WTC11 (cell line): ENCODE measurements at regions not wholly inside any gene's neighbourhood (a gene's known extent, or its start where the extent isn't known, plus 50 kb on each side); places are given as distances from the start of the nearest gene placed in this dataset.

Experiments used
- ATAC-seq: fragments of 200-7000 bp; cut with Tn5 transposase; 2 replicates; pipeline ENCODE4 v1.10.0; 2021; ENCODE audit warnings: mild to moderate bottlenecking, moderate library complexity
- CTCF ChIA-PET: fragments of 300-600 bp; sonication (Branson Sonifier 250); formaldehyde crosslinking; loops from one replicate; lab custom pipeline; 2021; ENCODE audit warnings: antibody characterized with exemption; lab: Charles Lee
- POLR2A ChIA-PET: fragments of 350-600 bp; sonication (Branson Sonifier 250); formaldehyde crosslinking; loops from one replicate; lab custom pipeline; 2021; ENCODE audit warnings: antibody characterized with exemption; lab: Charles Lee
- DNase-seq: peaks from one replicate; pipeline ENCODE4 v3.0.0; 2021; ENCODE audit warnings: low spot score
- H3K27ac Mint-ChIP-seq: 2 replicates; pipeline ENCODE4 v1.8.0; 2021; ENCODE audit warnings: mixed read lengths
- H3K27me3 Mint-ChIP-seq: 2 replicates; pipeline ENCODE4 v1.8.0; 2021; ENCODE audit warnings: low read depth, mild to moderate bottlenecking, moderate library complexity, mixed read lengths
- H3K36me3 Mint-ChIP-seq: 2 replicates; pipeline ENCODE4 v1.8.0; 2021; ENCODE audit warnings: mixed read lengths
- H3K4me1 Mint-ChIP-seq: 2 replicates; pipeline ENCODE4 v1.8.0; 2022; ENCODE audit warnings: mixed read lengths
- H3K4me3 Mint-ChIP-seq: 2 replicates; pipeline ENCODE4 v1.8.0; 2021; ENCODE audit warnings: mild to moderate bottlenecking, moderate library complexity, mixed read lengths
- H3K9me3 Mint-ChIP-seq: 2 replicates; pipeline ENCODE4 v1.8.0; 2021; ENCODE audit warnings: mixed read lengths
- CBFB ChIP-seq: sonication (generic); formaldehyde crosslinking; IDR thresholded peaks from 2 replicates; pipeline ENCODE4 v1.8.1; 2022; ENCODE audit warnings: mild to moderate bottlenecking, low read depth, missing genetic modification reagents
- CREB1 ChIP-seq: sonication (generic); formaldehyde crosslinking; IDR thresholded peaks from 2 replicates; pipeline ENCODE4 v1.8.0; 2023; ENCODE audit warnings: mild to moderate bottlenecking, missing genetic modification reagents
- E2F1 ChIP-seq: sonication (generic); formaldehyde crosslinking; IDR thresholded peaks from 2 replicates; pipeline ENCODE4 v1.8.0; 2022; ENCODE audit warnings: mild to moderate bottlenecking, missing genetic modification reagents
- E2F4 ChIP-seq: sonication (generic); formaldehyde crosslinking; IDR thresholded peaks from 2 replicates; pipeline ENCODE4 v1.8.1; 2022; ENCODE audit warnings: low read depth, mild to moderate bottlenecking, moderate library complexity, missing genetic modification reagents, borderline replicate concordance
- ESRRA ChIP-seq: sonication (generic); formaldehyde crosslinking; IDR thresholded peaks from 2 replicates; pipeline ENCODE4 v1.8.1; 2022; ENCODE audit warnings: mild to moderate bottlenecking, missing genetic modification reagents, borderline replicate concordance
- FOXJ3 ChIP-seq: sonication (generic); formaldehyde crosslinking; IDR thresholded peaks from 2 replicates; pipeline ENCODE4 v1.9.0; 2021; ENCODE audit warnings: missing genetic modification reagents, mild to moderate bottlenecking, borderline replicate concordance
- IRF2 ChIP-seq: sonication (generic); formaldehyde crosslinking; IDR thresholded peaks from 2 replicates; pipeline ENCODE4 v1.8.0; 2022; ENCODE audit warnings: low read depth, missing genetic modification reagents, borderline replicate concordance
- PRRX2 ChIP-seq: fragments of 250-450 bp; sonication (Bioruptor Pico); IDR thresholded peaks from 2 replicates; pipeline ENCODE4 v1.8.0; 2021; ENCODE audit warnings: mild to moderate bottlenecking
- SOX15 ChIP-seq: fragments of 250-450 bp; sonication (Bioruptor Pico); IDR thresholded peaks from 2 replicates; pipeline ENCODE4 v1.9.0; 2021; ENCODE audit warnings: mild to moderate bottlenecking
- ZNF138 ChIP-seq: sonication (generic); formaldehyde crosslinking; conservative IDR thresholded peaks from 2 replicates; pipeline ENCODE4 v1.8.1; 2022; ENCODE audit warnings: mild to moderate bottlenecking, moderate library complexity, missing genetic modification reagents
- ZNF219 ChIP-seq: sonication (generic); formaldehyde crosslinking; IDR thresholded peaks from 2 replicates; pipeline ENCODE4 v1.8.0; 2023; ENCODE audit warnings: missing genetic modification reagents, mild to moderate bottlenecking, borderline replicate concordance
- ZNF532 ChIP-seq: fragments of 250-450 bp; sonication (Bioruptor Pico); IDR thresholded peaks from 2 replicates; pipeline ENCODE4 v1.9.0; 2021; ENCODE audit warnings: mild to moderate bottlenecking, borderline replicate concordance
- TF ChIP-seq, protein P1 (sequence below): sonication (generic); formaldehyde crosslinking; IDR thresholded peaks from 2 replicates; pipeline ENCODE4 v1.8.0; 2023; ENCODE audit warnings: missing genetic modification reagents, mild to moderate bottlenecking, borderline replicate concordance

DNA sequence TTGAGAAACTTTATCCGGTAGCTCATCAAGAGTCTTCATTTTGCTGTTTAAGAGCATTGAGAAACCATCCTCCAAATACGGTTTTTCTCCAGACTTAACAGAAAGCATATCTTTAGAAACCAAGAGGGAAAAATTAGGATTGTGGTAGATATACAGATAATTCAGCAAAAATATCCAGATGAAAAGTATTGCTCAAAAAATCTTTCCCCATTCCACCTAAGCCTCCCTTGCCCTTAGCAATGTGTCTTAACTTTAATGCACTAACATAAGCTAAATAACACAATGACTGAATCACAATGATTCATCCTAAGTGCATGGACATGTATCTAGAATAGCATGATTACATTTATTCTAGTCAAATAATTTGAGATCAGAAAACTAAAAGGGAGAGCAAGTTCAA lies 130.3 kb upstream of the TARS1 start:
- DNase-seq (no peak), ATAC-seq (no peak)
- Mint-ChIP-seq H3K27me3 (peaks cover 5% of the 10 kb centered on the region), H3K36me3 (no peaks in the 10 kb centered on the region), H3K4me3 (no peak overlapping the region), H3K27ac (no peak overlapping the region), H3K4me1 (no peaks in the 10 kb centered on the region), H3K9me3 (peaks cover 22% of the 10 kb centered on the region)
- TF ChIP-seq, protein P1, sequence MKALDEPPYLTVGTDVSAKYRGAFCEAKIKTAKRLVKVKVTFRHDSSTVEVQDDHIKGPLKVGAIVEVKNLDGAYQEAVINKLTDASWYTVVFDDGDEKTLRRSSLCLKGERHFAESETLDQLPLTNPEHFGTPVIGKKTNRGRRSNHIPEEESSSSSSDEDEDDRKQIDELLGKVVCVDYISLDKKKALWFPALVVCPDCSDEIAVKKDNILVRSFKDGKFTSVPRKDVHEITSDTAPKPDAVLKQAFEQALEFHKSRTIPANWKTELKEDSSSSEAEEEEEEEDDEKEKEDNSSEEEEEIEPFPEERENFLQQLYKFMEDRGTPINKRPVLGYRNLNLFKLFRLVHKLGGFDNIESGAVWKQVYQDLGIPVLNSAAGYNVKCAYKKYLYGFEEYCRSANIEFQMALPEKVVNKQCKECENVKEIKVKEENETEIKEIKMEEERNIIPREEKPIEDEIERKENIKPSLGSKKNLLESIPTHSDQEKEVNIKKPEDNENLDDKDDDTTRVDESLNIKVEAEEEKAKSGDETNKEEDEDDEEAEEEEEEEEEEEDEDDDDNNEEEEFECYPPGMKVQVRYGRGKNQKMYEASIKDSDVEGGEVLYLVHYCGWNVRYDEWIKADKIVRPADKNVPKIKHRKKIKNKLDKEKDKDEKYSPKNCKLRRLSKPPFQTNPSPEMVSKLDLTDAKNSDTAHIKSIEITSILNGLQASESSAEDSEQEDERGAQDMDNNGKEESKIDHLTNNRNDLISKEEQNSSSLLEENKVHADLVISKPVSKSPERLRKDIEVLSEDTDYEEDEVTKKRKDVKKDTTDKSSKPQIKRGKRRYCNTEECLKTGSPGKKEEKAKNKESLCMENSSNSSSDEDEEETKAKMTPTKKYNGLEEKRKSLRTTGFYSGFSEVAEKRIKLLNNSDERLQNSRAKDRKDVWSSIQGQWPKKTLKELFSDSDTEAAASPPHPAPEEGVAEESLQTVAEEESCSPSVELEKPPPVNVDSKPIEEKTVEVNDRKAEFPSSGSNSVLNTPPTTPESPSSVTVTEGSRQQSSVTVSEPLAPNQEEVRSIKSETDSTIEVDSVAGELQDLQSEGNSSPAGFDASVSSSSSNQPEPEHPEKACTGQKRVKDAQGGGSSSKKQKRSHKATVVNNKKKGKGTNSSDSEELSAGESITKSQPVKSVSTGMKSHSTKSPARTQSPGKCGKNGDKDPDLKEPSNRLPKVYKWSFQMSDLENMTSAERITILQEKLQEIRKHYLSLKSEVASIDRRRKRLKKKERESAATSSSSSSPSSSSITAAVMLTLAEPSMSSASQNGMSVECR (CRISPR knock-in tag), result no peak
- TF ChIP-seq ZNF219 (CRISPR knock-in tag) (no peak), E2F1 (CRISPR knock-in tag) (no peak), E2F4 (no peak), FOXJ3 (CRISPR knock-in tag) (no peak), IRF2 (CRISPR knock-in tag) (no peak), PRRX2 (CRISPR knock-in tag) (no peak), CBFB (CRISPR knock-in tag) (no peak)
- ChIA-PET POLR2A (no interaction called here), CTCF (interaction anchor here (1.3 kb wide), 1 partner anchor 10 kb away, joined by 3 read pairs; no protein-coding TSS in a partner anchor)

DNA sequence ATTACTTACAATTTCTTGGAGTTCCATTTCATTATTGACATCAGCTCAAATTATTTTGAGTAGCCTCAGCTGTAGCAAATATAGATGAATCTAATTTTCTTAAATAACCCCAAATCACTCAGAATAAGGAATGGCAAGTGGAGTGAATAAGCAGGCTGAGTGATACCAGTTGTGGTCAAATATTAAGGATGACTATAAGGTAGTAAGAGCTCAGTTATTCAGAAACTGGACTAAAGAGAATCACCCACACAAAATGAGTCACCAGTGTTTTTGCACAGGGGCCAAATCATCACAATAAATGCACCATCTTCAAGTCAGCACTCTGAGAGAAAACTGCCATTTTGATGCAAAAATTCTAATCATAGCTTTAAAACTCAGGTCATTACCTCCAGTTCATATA lies 128.9 kb upstream of the TARS1 start:
- peaks cover 22% of the 10 kb centered on the region for H3K9me3 Mint-ChIP-seq
- DNase-seq (no peak), ATAC-seq (no peak)
- no peak overlapping the region for H3K27ac Mint-ChIP-seq
- no peaks in the 10 kb centered on the region for H3K4me1 Mint-ChIP-seq
- H3K36me3 Mint-ChIP-seq, result no peaks in the 10 kb centered on the region
- H3K27me3 Mint-ChIP-seq, result peaks cover 5% of the 10 kb centered on the region
- no peak overlapping the region for H3K4me3 Mint-ChIP-seq
- CTCF ChIA-PET, result no interaction called here
- POLR2A ChIA-PET, result no interaction called here
- TF ChIP-seq ZNF138 (CRISPR knock-in tag), result no peak
- TF ChIP-seq SOX15, result no peak
- no peak for TF ChIP-seq ESRRA (CRISPR knock-in tag)
- TF ChIP-seq CREB1, result no peak
- TF ChIP-seq ZNF532 (CRISPR knock-in tag), result no peak
